IMR-90 (cell line): ENCODE measurements at regions not wholly inside any gene's neighbourhood (a gene's known extent, or its start where the extent isn't known, plus 50 kb on each side); places are given as distances from the start of the nearest gene placed in this dataset.
A peak's percentile ranks its signal among the peaks of the same experiment; 100 is the strongest.

Experiments used
- ATAC-seq: fragments of 200-7000 bp; cut with Tn5 transposase; 2 replicates; pipeline ENCODE4 v1.9.1; 2020; ENCODE audit warnings: low read depth, mild to moderate bottlenecking, moderate library complexity
- BruUV-seq: library from RNA; stranded (reverse); fragments of 400-500 nt; replicated peaks from 2 replicates; lab custom pipeline; 2021; lab: Mats Ljungman, UMichigan
- CTCF ChIA-PET: fragments of 300-600 bp; formaldehyde crosslinking; extraction: SDS; loops from one replicate; lab custom pipeline; 2021; ENCODE audit warnings: antibody characterized with exemption; lab: Yijun Ruan, JAX
- POLR2A ChIA-PET: fragments of 300-600 bp; sonication (Branson Sonifier 250); formaldehyde crosslinking; loops from one replicate; lab custom pipeline; 2022; ENCODE audit warnings: antibody characterized with exemption; ENCODE audit not compliant: unreplicated experiment; lab: Charles Lee
- DNase-seq: peaks from one replicate; pipeline ENCODE4 v3.0.0; 2013
- H2AFZ ChIP-seq: replicated peaks from 2 replicates; pipeline ENCODE3; 2013; ENCODE audit warnings: low read length, mild to moderate bottlenecking; ENCODE audit not compliant: poor library complexity
- H2AK5ac ChIP-seq: 2 replicates; pipeline ENCODE4 v1.6.1; 2013; ENCODE audit warnings: low read depth, low read length, inconsistent platforms
- H2AK9ac ChIP-seq: replicated peaks from 2 replicates; pipeline ENCODE3; 2013; ENCODE audit warnings: mild to moderate bottlenecking, low read depth, low read length, moderate library complexity; ENCODE audit not compliant: poor library complexity
- H2BK120ac ChIP-seq: 2 replicates; pipeline ENCODE4 v1.6.1; 2013; ENCODE audit warnings: low read depth, low read length, inconsistent platforms
- H2BK15ac ChIP-seq: 3 replicates; pipeline ENCODE4 v1.6.1; 2013; ENCODE audit warnings: low read depth, low read length, inconsistent platforms
- H2BK20ac ChIP-seq: 2 replicates; pipeline ENCODE4 v1.6.1; 2013; ENCODE audit warnings: low read depth, mild to moderate bottlenecking, inconsistent platforms, low read length, moderate library complexity
- H2BK5ac ChIP-seq: 2 replicates; pipeline ENCODE4 v1.6.1; 2013; ENCODE audit warnings: mild to moderate bottlenecking, low read depth, low read length, inconsistent platforms; ENCODE audit not compliant: poor library complexity, severe bottlenecking
- H3K14ac ChIP-seq: replicated peaks from 2 replicates; pipeline ENCODE4 v1.6.1; 2013; ENCODE audit warnings: low read depth, low read length, inconsistent platforms
- H3K18ac ChIP-seq: 2 replicates; pipeline ENCODE4 v1.6.1; 2013; ENCODE audit warnings: low read depth, low read length, control low read depth
- H3K23ac ChIP-seq: 2 replicates; pipeline ENCODE4 v1.6.1; 2013; ENCODE audit warnings: low read depth, low read length, inconsistent platforms
- H3K27ac ChIP-seq: 2 replicates; pipeline ENCODE4 v1.5.1; 2013; ENCODE audit warnings: mild to moderate bottlenecking, control low read depth, low read length; ENCODE audit not compliant: insufficient read depth
- H3K27me3 ChIP-seq: 2 replicates; pipeline ENCODE4 v1.6.1; 2013; ENCODE audit warnings: low read length; ENCODE audit not compliant: control insufficient read depth, insufficient read depth
- H3K36me3 ChIP-seq: 2 replicates; pipeline ENCODE4 v1.6.1; 2013; ENCODE audit warnings: low read length, mixed read lengths; ENCODE audit not compliant: control insufficient read depth, insufficient read depth
- H3K4ac ChIP-seq: 2 replicates; pipeline ENCODE4 v1.6.1; 2013; ENCODE audit warnings: low read depth, low read length, inconsistent platforms
- H3K4me1 ChIP-seq: 2 replicates; pipeline ENCODE4 v1.6.1; 2013; ENCODE audit warnings: low read length, mixed read lengths; ENCODE audit not compliant: control insufficient read depth, insufficient read depth
- H3K4me2 ChIP-seq: 2 replicates; pipeline ENCODE4 v1.6.1; 2013; ENCODE audit warnings: low read depth, mild to moderate bottlenecking, control low read depth, low read length, moderate library complexity
- H3K4me3 ChIP-seq: 2 replicates; pipeline ENCODE4 v1.5.1; 2013; ENCODE audit warnings: low read depth, mild to moderate bottlenecking, control low read depth, low read length, moderate library complexity; ENCODE audit not compliant: insufficient read depth
- H3K56ac ChIP-seq: 2 replicates; pipeline ENCODE4 v1.6.1; 2013; ENCODE audit warnings: low read length, inconsistent platforms; ENCODE audit not compliant: insufficient read depth; ENCODE audit errors: extremely low read depth
- H3K79me1 ChIP-seq, 2 experiments: 2 replicates each; pipeline ENCODE4 v1.6.1; 2013; ENCODE audit warnings: low read length in 2 of 2, inconsistent platforms in 1 of 2, low read depth in 1 of 2
- H3K9ac ChIP-seq: 2 replicates; pipeline ENCODE4 v1.6.1; 2013; ENCODE audit warnings: low read depth, low read length, control low read depth
- H3K9me1 ChIP-seq: 2 replicates; pipeline ENCODE4 v1.6.1; 2013; ENCODE audit warnings: low read length, inconsistent platforms; ENCODE audit not compliant: insufficient read depth
- H3K9me3 ChIP-seq: 2 replicates; pipeline ENCODE4 v1.6.1; 2013; ENCODE audit warnings: low read length; ENCODE audit not compliant: control insufficient read depth, insufficient read depth
- H4K20me1 ChIP-seq: 2 replicates; pipeline ENCODE4 v1.6.1; 2013; ENCODE audit warnings: low read length, inconsistent platforms; ENCODE audit not compliant: insufficient read depth
- H4K5ac ChIP-seq: 2 replicates; pipeline ENCODE4 v1.6.1; 2013; ENCODE audit warnings: mild to moderate bottlenecking, low read depth, low read length, control low read depth
- H4K8ac ChIP-seq, 2 experiments: 2 replicates each; pipeline ENCODE4 v1.6.1; 2013; ENCODE audit warnings: low read depth in 2 of 2, low read length in 2 of 2, control low read depth in 1 of 2, inconsistent platforms in 1 of 2
- H4K91ac ChIP-seq: 2 replicates; pipeline ENCODE4 v1.6.1; 2013; ENCODE audit warnings: low read depth, low read length, inconsistent platforms; ENCODE audit not compliant: insufficient read depth
- BHLHE40 ChIP-seq: fragments of 150-350 bp; IDR thresholded peaks from 2 replicates; pipeline ENCODE4 v1.6.1; 2016; ENCODE audit warnings: mild to moderate bottlenecking, low read depth, low read length
- CEBPB ChIP-seq: IDR thresholded peaks from 2 replicates; pipeline ENCODE4 v1.6.1; 2012; ENCODE audit warnings: low read depth, low read length, improper control_type of control experiment
- ELK1 ChIP-seq: fragments of 150-350 bp; IDR thresholded peaks from 2 replicates; pipeline ENCODE4 v1.6.1; 2016; ENCODE audit warnings: low read depth, mild to moderate bottlenecking, low read length, moderate library complexity, borderline replicate concordance
- MXI1 ChIP-seq: IDR thresholded peaks from 2 replicates; pipeline ENCODE4 v1.6.1; 2012; ENCODE audit warnings: low read depth, mild to moderate bottlenecking, low read length, moderate library complexity, borderline replicate concordance
- RAD21 ChIP-seq: IDR thresholded peaks from 2 replicates; pipeline ENCODE4 v1.6.1; 2012; ENCODE audit warnings: low read length, improper control_type of control experiment
- WGBS, 2 experiments: methylation state at CpG; one replicate each; pipeline versions ENCODE4 v1.1.5 to v1.1.7; 2013; ENCODE audit warnings: missing lambda C conversion rate in 2 of 2; ENCODE audit not compliant: insufficient read length in 1 of 2; ENCODE audit errors: extremely low coverage in 2 of 2; 5-methylcytosine and 5-hydroxymethylcytosine counted together
- dilution Hi-C: fragments of 300-500 bp; cut with HindIII; formaldehyde crosslinking; loops from one replicate; pipeline ENCODE4 v1.14.3; 2018; ENCODE audit warnings: low sequenced_read_pairs; ENCODE audit not compliant: unreplicated experiment
- in situ Hi-C: fragments of 300-500 bp; cut with MboI; formaldehyde crosslinking; loops from 3 replicates; pipeline ENCODE4 v1.14.3; 2019; ENCODE audit warnings: low sequenced_read_pairs, inconsistent platforms, mixed read lengths
- intact Hi-C: fragments of 100-400 bp; cut with micrococcal nuclease; formaldehyde crosslinking; loops from 2 replicates; pipeline ENCODE4 v1.10.0; 2022

- TF ChIP-seq ELK1 = no peak
- TF ChIP-seq MXI1 = no peak
- TF ChIP-seq BHLHE40 = no peak
- no peak for TF ChIP-seq RAD21
Observed at GRCh38 chr2:234331966-234332365, 164.9 kb downstream of the ARL4C start (continued).

GRCh38 chr2:234331566-234331965 lies 165.3 kb downstream of the ARL4C start:
- no peak overlapping the region for H2BK15ac ChIP-seq
- no peak overlapping the region for H3K4me2 ChIP-seq
- H2AK9ac ChIP-seq = no peak overlapping the region
- no peak overlapping the region for H3K56ac ChIP-seq
- no peaks in the 10 kb centered on the region for H3K36me3 ChIP-seq
- H3K14ac ChIP-seq = no peak overlapping the region
- peaks cover 26% of the 10 kb centered on the region for H3K27me3 ChIP-seq
- ChIA-PET CTCF (no interaction called here), POLR2A (no interaction called here)
- H3K23ac ChIP-seq = no peak overlapping the region
- H2BK20ac ChIP-seq = no peak overlapping the region
- H3K18ac ChIP-seq = no peak overlapping the region
- BruUV-seq = no TSS peak
- H3K4ac ChIP-seq = no peak overlapping the region
- no peak overlapping the region for H3K4me3 ChIP-seq
- H2BK5ac ChIP-seq = no peak overlapping the region
- H3K9me1 ChIP-seq = no peaks in the 10 kb centered on the region
- ATAC-seq = no peak
- dilution Hi-C loops = loop anchor here (25.0 kb wide), 1 partner anchor 181 kb away; no protein-coding TSS in a partner anchor
- H2BK120ac ChIP-seq = no peak overlapping the region
- 100% methylated on average over 1 of the region's 5 CpGs; no CpG with 5 or more reads in 1 of the 2 experiments for WGBS, 2 experiments
- TF ChIP-seq CEBPB = peak; percentile 26
- TF ChIP-seq BHLHE40 = no peak
- H3K9me3 ChIP-seq = no peaks in the 10 kb centered on the region; the same call in 1 of the 2 replicates
- no peak overlapping the region for H2AK5ac ChIP-seq
- intact Hi-C loops = no loop called here
- H4K91ac ChIP-seq = no peak overlapping the region
- H3K27ac ChIP-seq = no peak overlapping the region
- no peak overlapping the region for H3K9ac ChIP-seq
- DNase-seq = no peak
- H4K8ac ChIP-seq = no peak overlapping the region
- H2AFZ ChIP-seq = no peak overlapping the region
- H4K20me1 ChIP-seq = no peaks in the 10 kb centered on the region
- H3K4me1 ChIP-seq = no peaks in the 10 kb centered on the region
- no peaks in the 10 kb centered on the region for H3K79me1 ChIP-seq
- H4K5ac ChIP-seq = no peak overlapping the region
- in situ Hi-C loops = no loop called here
